H1 (cell line): ENCODE measurements at regions not wholly inside any gene's neighbourhood (a gene's known extent, or its start where the extent isn't known, plus 50 kb on each side); places are given as distances from the start of the nearest gene placed in this dataset.
A peak's percentile ranks its signal among the peaks of the same experiment; 100 is the strongest.

Experiments
- CTCF ChIA-PET: fragments of 300-600 bp; sonication (Branson Sonifier 250); formaldehyde crosslinking; loops from one replicate; lab custom pipeline; 2021; ENCODE audit not compliant: partially characterized antibody; lab: Charles Lee
- POLR2A ChIA-PET: fragments of 300-600 bp; sonication (Branson Sonifier 250); formaldehyde crosslinking; loops from one replicate; lab custom pipeline; 2021; ENCODE audit warnings: inconsistent platforms; ENCODE audit not compliant: partially characterized antibody; lab: Charles Lee
- DNase-seq, 2 experiments: peaks; one replicate each; pipeline versions ENCODE4 v3.0.0 to v3.0.0-alpha.2; 2010 to 2022; ENCODE audit warnings: low spot score in 2 of 2, low read depth in 1 of 2, mixed read lengths in 1 of 2
- FAIRE-seq: peaks from 2 replicates; lab custom pipeline; 2011; peaks lifted over from hg19 to GRCh38; lab: Jason Lieb, UNC
- H2AFZ ChIP-seq: 2 replicates; pipeline ENCODE4 v1.8.1; 2012; ENCODE audit warnings: low read length, inconsistent platforms
- H2AK5ac ChIP-seq: 2 replicates; pipeline ENCODE4 v1.6.1; 2013; ENCODE audit warnings: low read depth, low read length
- H2BK120ac ChIP-seq: replicated peaks from 2 replicates; pipeline ENCODE3; 2013; ENCODE audit warnings: low read depth, low read length, inconsistent platforms
- H2BK12ac ChIP-seq: 2 replicates; pipeline ENCODE4 v1.6.1; 2013; ENCODE audit warnings: low read depth, low read length
- H2BK15ac ChIP-seq: 2 replicates; pipeline ENCODE4 v1.6.1; 2013; ENCODE audit warnings: low read length
- H2BK20ac ChIP-seq: 2 replicates; pipeline ENCODE4 v1.6.1; 2013; ENCODE audit warnings: low read length
- H2BK5ac ChIP-seq: 2 replicates; pipeline ENCODE4 v1.6.1; 2013; ENCODE audit warnings: low read depth, low read length
- H3K14ac ChIP-seq: 2 replicates; pipeline ENCODE4 v1.6.1; 2013; ENCODE audit warnings: inconsistent platforms; ENCODE audit not compliant: insufficient read length
- H3K18ac ChIP-seq: 2 replicates; pipeline ENCODE4 v1.6.1; 2013; ENCODE audit warnings: low read length; ENCODE audit errors: extremely low read depth
- H3K23ac ChIP-seq: 2 replicates; pipeline ENCODE4 v1.6.1; 2013; ENCODE audit warnings: inconsistent platforms; ENCODE audit not compliant: insufficient read length
- H3K23me2 ChIP-seq: 2 replicates; pipeline ENCODE4 v1.6.1; 2013; ENCODE audit warnings: low read depth, low read length
- H3K27ac ChIP-seq: 2 replicates; pipeline ENCODE4 v1.6.1; 2011; ENCODE audit warnings: low read depth, low read length, inconsistent platforms
- H3K27me3 ChIP-seq, 4 experiments: replicated peaks in 1 of 4; 1 replicate in 1 of 4; 2 replicates in 3 of 4; pipeline versions ENCODE4 v1.6.1 to v1.8.1; 2011 to 2013; ENCODE audit warnings: low read length in 3 of 4, mild to moderate bottlenecking in 3 of 4, inconsistent platforms in 2 of 4, mixed read lengths in 2 of 4, moderate library complexity in 1 of 4; ENCODE audit not compliant: control insufficient read depth in 3 of 4, insufficient read depth in 3 of 4; ENCODE audit errors: extremely low read depth in 1 of 4
- H3K36me3 ChIP-seq, 4 experiments: 2 replicates each; pipeline versions ENCODE4 v1.6.1 to v1.8.1; 2011 to 2013; ENCODE audit warnings: mild to moderate bottlenecking in 4 of 4, low read length in 3 of 4, moderate library complexity in 2 of 4, control low read depth in 1 of 4, inconsistent platforms in 1 of 4; ENCODE audit not compliant: insufficient read depth in 4 of 4, control insufficient read depth in 2 of 4
- H3K4ac ChIP-seq: replicated peaks from 2 replicates; pipeline ENCODE3; 2013; ENCODE audit warnings: low read length, low read depth, mixed read lengths, inconsistent platforms; ENCODE audit not compliant: insufficient read length
- H3K4me1 ChIP-seq, 4 experiments: replicated peaks in 1 of 4; 1 replicate in 1 of 4; 2 replicates in 3 of 4; pipeline versions ENCODE4 v1.6.1 to v1.8.1; 2011 to 2013; ENCODE audit warnings: low read length in 3 of 4, inconsistent platforms in 2 of 4, mixed read lengths in 1 of 4; ENCODE audit not compliant: insufficient read depth in 4 of 4, control insufficient read depth in 3 of 4
- H3K4me2 ChIP-seq, 2 experiments: 2 replicates each; pipeline versions ENCODE4 v1.6.1 to v1.8.1; 2011 to 2013; ENCODE audit warnings: low read depth in 2 of 2, low read length in 2 of 2, control low read depth in 1 of 2, inconsistent platforms in 1 of 2, mild to moderate bottlenecking in 1 of 2; ENCODE audit not compliant: insufficient read depth in 1 of 2
- H3K4me3 ChIP-seq, 4 experiments: fragments of 200-600, 300-600 bp in 1 of 4; sonication (generic), shearing (Covaris generic), sonication (Bioruptor Twin) in 1 of 4; 2 replicates each; pipeline versions ENCODE4 v1.5.1 to v1.8.1; 2011 to 2016; ENCODE audit warnings: low read length in 4 of 4, low read depth in 3 of 4, control low read depth in 2 of 4, inconsistent platforms in 2 of 4, mild to moderate bottlenecking in 2 of 4, mixed read lengths in 1 of 4, moderate library complexity in 1 of 4; ENCODE audit not compliant: insufficient read depth in 2 of 4; ENCODE audit errors: extremely low read depth in 1 of 4
- H3K56ac ChIP-seq: replicated peaks from 2 replicates; pipeline ENCODE3; 2013; ENCODE audit warnings: low read depth, mild to moderate bottlenecking, mixed read lengths, low read length, inconsistent platforms; ENCODE audit not compliant: insufficient read length
- H3K79me1 ChIP-seq: 2 replicates; pipeline ENCODE4 v1.6.1; 2013; ENCODE audit warnings: low read depth, low read length, control low read depth
- H3K79me2 ChIP-seq, 2 experiments: 2 replicates each; pipeline versions ENCODE4 v1.6.1 to v1.8.1; 2012 to 2013; ENCODE audit warnings: low read length in 2 of 2, mild to moderate bottlenecking in 2 of 2, inconsistent platforms in 1 of 2; ENCODE audit not compliant: insufficient read depth in 2 of 2, control insufficient read depth in 1 of 2
- H3K9ac ChIP-seq, 4 experiments: replicated peaks in 1 of 4; 1 replicate in 1 of 4; 2 replicates in 3 of 4; pipeline versions ENCODE4 v1.6.1 to v1.8.1; 2011 to 2013; ENCODE audit warnings: low read depth in 3 of 4, low read length in 3 of 4, control low read depth in 2 of 4, mild to moderate bottlenecking in 2 of 4, moderate library complexity in 2 of 4, inconsistent platforms in 1 of 4; ENCODE audit errors: extremely low read depth in 1 of 4
- H3K9me3 ChIP-seq, 2 experiments: 2 replicates each; pipeline versions ENCODE4 v1.6.1 to v1.8.1; 2012 to 2013; ENCODE audit warnings: mild to moderate bottlenecking in 2 of 2, moderate library complexity in 2 of 2, control low read depth in 1 of 2, inconsistent platforms in 1 of 2, low read depth in 1 of 2, low read length in 1 of 2, mixed read lengths in 1 of 2; ENCODE audit not compliant: insufficient read depth in 2 of 2
- H4K20me1 ChIP-seq, 2 experiments: replicated peaks in 1 of 2; 2 replicates each; pipeline versions ENCODE3 to v1.8.1; 2011 to 2013; ENCODE audit warnings: inconsistent platforms in 2 of 2, low read length in 2 of 2, mild to moderate bottlenecking in 1 of 2; ENCODE audit not compliant: insufficient read depth in 2 of 2, control insufficient read depth in 1 of 2
- H4K5ac ChIP-seq: 2 replicates; pipeline ENCODE4 v1.6.1; 2013; ENCODE audit warnings: low read length, low read depth, mixed read lengths, inconsistent platforms; ENCODE audit not compliant: insufficient read length
- H4K8ac ChIP-seq: 2 replicates; pipeline ENCODE4 v1.8.0; 2013; ENCODE audit warnings: mild to moderate bottlenecking, moderate library complexity, low read length, inconsistent platforms; ENCODE audit not compliant: insufficient read depth; ENCODE audit errors: extremely low read depth
- H4K91ac ChIP-seq: replicated peaks from 2 replicates; pipeline ENCODE3; 2013; ENCODE audit warnings: low read length, mixed read lengths, inconsistent platforms; ENCODE audit not compliant: insufficient read length
- BCL11A ChIP-seq, 2 experiments: IDR thresholded peaks; one replicate each; pipeline ENCODE4 v1.6.1; 2011; ENCODE audit warnings: low read depth in 2 of 2, low read length in 2 of 2, mild to moderate bottlenecking in 2 of 2
- EZH2 ChIP-seq: fragments of 200-600 bp; sonication (generic); IDR thresholded peaks from 2 replicates; pipeline ENCODE4 v1.7.1; 2012; ENCODE audit warnings: low read depth, mild to moderate bottlenecking, moderate library complexity, low read length, inconsistent platforms; ENCODE audit not compliant: severe bottlenecking
- HDAC6 ChIP-seq: IDR thresholded peaks from one replicate; pipeline ENCODE4 v1.7.1; 2012; ENCODE audit warnings: low read depth, mild to moderate bottlenecking, inconsistent platforms, low read length, moderate library complexity
- JUND ChIP-seq: IDR thresholded peaks from 2 replicates; pipeline ENCODE4 v1.6.1; 2011; ENCODE audit warnings: mild to moderate bottlenecking, improper control_type of control experiment, low read length
- RNF2 ChIP-seq: fragments of 200-900, 300-1000 bp; sonication (generic); IDR thresholded peaks from 2 replicates; pipeline ENCODE4 v1.7.1; 2016; ENCODE audit warnings: borderline replicate concordance, low read depth, mild to moderate bottlenecking, antibody characterized with exemption, low read length; ENCODE audit not compliant: poor library complexity, severe bottlenecking; ENCODE audit errors: missing control alignments
- SIRT6 ChIP-seq: IDR thresholded peaks from one replicate; pipeline ENCODE4 v1.7.1; 2012; ENCODE audit warnings: low read length, inconsistent platforms
- WGBS, 2 experiments: shearing (Covaris generic) in 1 of 2; methylation state at CpG; one replicate each; pipeline versions ENCODE4 v1.1.6 to v1.1.7; 2013 to 2015; ENCODE audit warnings: low lambda C conversion rate in 2 of 2, mixed read lengths in 2 of 2, inconsistent platforms in 1 of 2, low coverage in 1 of 2, missing lambda C conversion rate in 1 of 2; ENCODE audit not compliant: insufficient replicate concordance in 2 of 2, insufficient coverage in 1 of 2, insufficient read length in 1 of 2; ENCODE audit errors: extremely low coverage in 1 of 2, missing lambda C conversion rate in 1 of 2; 5-methylcytosine and 5-hydroxymethylcytosine counted together
- TF ChIP-seq, protein P1 (sequence below): IDR thresholded peaks from 2 replicates; pipeline ENCODE4 v1.6.1; 2011; ENCODE audit warnings: low read depth, mild to moderate bottlenecking, low read length; ENCODE audit not compliant: insufficient read depth

DNA sequence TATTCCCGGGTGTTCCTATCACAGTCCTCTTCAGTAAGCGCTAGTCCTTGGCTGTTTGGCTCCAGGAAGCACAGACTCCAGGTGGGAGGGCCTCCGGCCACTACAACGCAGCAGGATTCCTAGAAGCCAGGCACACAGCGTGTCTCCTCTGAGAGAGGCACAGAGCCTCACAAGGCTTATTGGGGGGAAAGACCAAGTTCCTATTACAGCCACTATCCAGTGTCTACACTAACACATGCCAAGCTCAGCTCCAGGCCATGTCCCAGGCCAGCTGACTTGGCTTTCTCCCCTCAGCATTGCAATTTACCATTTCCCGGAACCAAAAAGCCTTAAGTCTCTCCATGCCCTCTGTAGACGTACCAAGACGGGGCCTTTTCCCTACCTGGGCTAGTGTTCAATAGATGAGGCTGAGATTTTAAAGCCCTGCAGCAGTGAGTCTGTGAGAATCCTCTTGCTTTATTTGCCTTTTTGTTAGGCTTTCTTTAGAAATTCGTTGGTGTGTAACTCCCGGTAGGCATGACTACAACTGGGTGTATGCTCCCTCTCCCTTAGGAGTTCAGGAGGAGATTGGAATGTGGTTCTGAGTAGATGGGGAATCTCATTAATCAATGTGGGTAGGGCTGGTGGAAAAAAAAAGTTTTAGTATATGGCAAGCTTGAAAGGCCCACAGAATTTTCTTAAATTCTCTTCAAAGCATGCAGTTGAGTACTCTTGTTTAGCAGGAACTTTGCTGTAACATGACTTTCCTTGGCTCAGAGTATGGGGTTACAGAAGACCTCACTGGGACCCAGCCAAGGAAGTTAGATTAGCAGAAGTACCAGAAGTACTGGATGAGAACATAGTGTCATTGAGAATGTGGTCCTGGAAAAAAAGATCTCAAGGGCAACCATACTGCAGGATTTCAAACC lies 84.3 kb upstream of the SLC1A3 start:
- Histone ChIP-seq H2BK12ac (peak overlapping the region; percentile 79; the same call in 1 of the 2 replicates), H3K23ac (no peak overlapping the region), H3K79me2 (no peaks in the 10 kb centered on the region), H4K5ac (no peak overlapping the region), H2AFZ (peak overlapping the region; percentile 97), H3K9me3 (no peaks in the 10 kb centered on the region), H2BK20ac (no peak overlapping the region; the same call in 1 of the 2 replicates), H3K4me1 (peaks cover 0 to 3% (median 2%) of the 10 kb centered on the region in 4 experiments; a peak in 2 of 7 replicates), H4K91ac (no peak overlapping the region), H4K8ac (no peak overlapping the region; the same call in 1 of the 2 replicates), H3K18ac (no peak overlapping the region), H3K27ac (no peak overlapping the region), H3K56ac (no peak overlapping the region), H3K9ac (no peak overlapping the region), H3K4me2 (peak overlapping the region in 1 of 2 experiments; percentile 22; a peak in 1 of 4 replicates), H3K79me1 (no peaks in the 10 kb centered on the region), H3K4me3 (no peak overlapping the region), H3K23me2 (peaks cover 6% of the 10 kb centered on the region; the same call in 1 of the 2 replicates), H3K36me3 (no peaks in the 10 kb centered on the region), H2AK5ac (no peak overlapping the region), H3K27me3 (no peaks in the 10 kb centered on the region), H2BK15ac (peak overlapping the region; percentile 63; the same call in 1 of the 2 replicates), H2BK5ac (no peak overlapping the region), H2BK120ac (no peak overlapping the region), H3K14ac (no peak overlapping the region), H4K20me1 (peaks cover 0 to 7% of the 10 kb centered on the region in 2 experiments), H3K4ac (no peak overlapping the region)
- WGBS, 2 experiments: 84% methylated on average over 10 of the region's 10 CpGs; no CpG with 5 or more reads in 1 of the 2 experiments
- TF ChIP-seq SIRT6 (no peak), HDAC6 (no peak), JUND (no peak), EZH2 (no peak), RNF2 (no peak), BCL11A (IDR thresholded peaks at IDR 0.05; ENCODE audit: low read depth in 2 of 2, low read length in 2 of 2) (no peak)
- TF ChIP-seq, protein P1, sequence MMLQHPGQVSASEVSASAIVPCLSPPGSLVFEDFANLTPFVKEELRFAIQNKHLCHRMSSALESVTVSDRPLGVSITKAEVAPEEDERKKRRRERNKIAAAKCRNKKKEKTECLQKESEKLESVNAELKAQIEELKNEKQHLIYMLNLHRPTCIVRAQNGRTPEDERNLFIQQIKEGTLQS: no peak
- DNase-seq (no peak), FAIRE-seq (no peak)
- POLR2A ChIA-PET: interaction anchor here (0.6 kb wide), 1 partner anchor 44 kb away, joined by 3 read pairs; no protein-coding TSS in a partner anchor
- CTCF ChIA-PET: interaction anchor here (1.3 to 1.6 kb wide), 3 partner anchors 14 to 169 kb away, joined by 3 to 5 read pairs (median 3); no protein-coding TSS in a partner anchor
